NCI-H1417 (cell line): ENCODE measurements at regions not wholly inside any gene's neighbourhood (a gene's known extent, or its start where the extent isn't known, plus 50 kb on each side); places are given as distances from the start of the nearest gene placed in this dataset.
A peak's percentile ranks its signal among the peaks of the same experiment; 100 is the strongest.

Experiments
- DNase-seq, 3 experiments: peaks; one replicate each; lab custom pipeline; 2025; lab: John Stamatoyannopoulos, UW

- no peak for DNase-seq
Observed at GRCh38 chr6:78390066-78390465, 477.3 kb upstream of the IRAK1BP1 start.

GRCh38 chr6:78397499-78397898 lies 469.9 kb upstream of the IRAK1BP1 start:
- no peak for DNase-seq

- DNase-seq = no peak
Observed at GRCh38 chr6:78398292-78398691, 469.1 kb upstream of the IRAK1BP1 start.

GRCh38 chr6:78400076-78400475 lies 467.3 kb upstream of the IRAK1BP1 start:
- DNase-seq = no peak

- no peak for DNase-seq
Observed at GRCh38 chr6:78427386-78427785, 440.0 kb upstream of the IRAK1BP1 start.

GRCh38 chr6:78430521-78430920 lies 436.8 kb upstream of the IRAK1BP1 start:
- DNase-seq = no peak

- no peak for DNase-seq
Observed at GRCh38 chr6:78435671-78436070, 431.7 kb upstream of the IRAK1BP1 start.

- peak in 1 of 3 experiments; percentile 43 for DNase-seq
Observed at GRCh38 chr6:78436335-78436734, 431.0 kb upstream of the IRAK1BP1 start.

- DNase-seq = no peak
Observed at GRCh38 chr6:78438135-78438534, 429.2 kb upstream of the IRAK1BP1 start.

GRCh38 chr6:78460711-78461110 lies 406.6 kb upstream of the IRAK1BP1 start:
- no peak for DNase-seq

- no peak for DNase-seq
Observed at GRCh38 chr6:78462728-78463127, 404.6 kb upstream of the IRAK1BP1 start.

- DNase-seq = peak in 1 of 3 experiments; percentile 15
Observed at GRCh38 chr6:78465059-78465634, 402.2 kb upstream of the IRAK1BP1 start.

GRCh38 chr6:78476561-78476960 lies 390.8 kb upstream of the IRAK1BP1 start:
- DNase-seq = no peak

GRCh38 chr6:78482801-78483552 lies 384.4 kb upstream of the IRAK1BP1 start:
- DNase-seq = no peak

GRCh38 chr6:78483553-78484197 lies 383.7 kb upstream of the IRAK1BP1 start:
- no peak for DNase-seq

- DNase-seq = no peak
Observed at GRCh38 chr6:78484198-78485064, 382.9 kb upstream of the IRAK1BP1 start.

- no peak for DNase-seq
Observed at GRCh38 chr6:78487401-78487800, 379.9 kb upstream of the IRAK1BP1 start.

GRCh38 chr6:78489874-78490273 lies 377.5 kb upstream of the IRAK1BP1 start:
- DNase-seq = no peak

- DNase-seq = peak in 1 of 3 experiments; percentile 19
Observed at GRCh38 chr6:78492351-78493017, 374.9 kb upstream of the IRAK1BP1 start.

GRCh38 chr6:78500299-78501089 lies 366.9 kb upstream of the IRAK1BP1 start:
- DNase-seq = no peak

- no peak for DNase-seq
Observed at GRCh38 chr6:78502386-78502887, 364.9 kb upstream of the IRAK1BP1 start.
